Endodermal cell (in vitro differentiated cells): ENCODE measurements at regions not wholly inside any gene's neighbourhood (a gene's known extent, or its start where the extent isn't known, plus 50 kb on each side); places are given as distances from the start of the nearest gene placed in this dataset.

ENCODE experiments used
- DNase-seq: peaks from one replicate; pipeline ENCODE4 v3.0.0-alpha.2; 2017
- H3K27ac ChIP-seq: 2 replicates; pipeline ENCODE4 v1.5.1; 2013; ENCODE audit warnings: mild to moderate bottlenecking, low read depth, low read length, moderate library complexity
- H3K27me3 ChIP-seq: 2 replicates; pipeline ENCODE4 v1.6.1; 2013; ENCODE audit warnings: mild to moderate bottlenecking, low read length, moderate library complexity; ENCODE audit not compliant: insufficient read depth, control insufficient read depth, poor library complexity, severe bottlenecking
- H3K36me3 ChIP-seq: 2 replicates; pipeline ENCODE4 v1.7.0; 2013; ENCODE audit warnings: mild to moderate bottlenecking, low read length, moderate library complexity; ENCODE audit not compliant: control insufficient read depth, insufficient read depth
- H3K4me1 ChIP-seq: one replicate; pipeline ENCODE4 v1.7.0; 2013; ENCODE audit warnings: low read length; ENCODE audit not compliant: control insufficient read depth, insufficient read depth
- H3K4me3 ChIP-seq: 2 replicates; pipeline ENCODE4 v1.5.1; 2013; ENCODE audit warnings: mild to moderate bottlenecking, low read length, moderate library complexity
- H3K9ac ChIP-seq: 2 replicates; pipeline ENCODE4 v1.6.1; 2013; ENCODE audit warnings: mild to moderate bottlenecking, low read length, moderate library complexity; ENCODE audit not compliant: poor library complexity, severe bottlenecking; ENCODE audit errors: extremely low read depth
- H3K9me3 ChIP-seq: 2 replicates; pipeline ENCODE4 v1.6.1; 2013; ENCODE audit warnings: mild to moderate bottlenecking, low read length, moderate library complexity; ENCODE audit not compliant: control insufficient read depth
- H3K27ac Mint-ChIP-seq: 2 replicates; pipeline ENCODE4 v1.8.0; 2020; ENCODE audit warnings: mixed read lengths
- H3K27me3 Mint-ChIP-seq: 2 replicates; pipeline ENCODE4 v1.8.0; 2021; ENCODE audit warnings: mild to moderate bottlenecking, mixed read lengths; ENCODE audit not compliant: insufficient read depth
- H3K36me3 Mint-ChIP-seq: 2 replicates; pipeline ENCODE4 v1.8.0; 2020; ENCODE audit warnings: low read depth, mixed read lengths
- H3K4me1 Mint-ChIP-seq: 2 replicates; pipeline ENCODE4 v1.8.0; 2020; ENCODE audit warnings: mixed read lengths
- H3K4me3 Mint-ChIP-seq: 2 replicates; pipeline ENCODE4 v1.8.0; 2020; ENCODE audit warnings: mild to moderate bottlenecking, moderate library complexity, mixed read lengths
- H3K9me3 Mint-ChIP-seq: 2 replicates; pipeline ENCODE4 v1.8.0; 2020; ENCODE audit warnings: mild to moderate bottlenecking, mixed read lengths
- CTCF ChIP-seq: fragments of 200-600 bp; sonication (generic); conservative IDR thresholded peaks from 2 replicates; pipeline ENCODE4 v1.5.0; 2021; ENCODE audit warnings: antibody characterized with exemption, mild to moderate bottlenecking
- WGBS, 2 experiments: methylation state at CpG; one replicate each; pipeline versions ENCODE4 v1.1.5 to v1.1.7; 2013; ENCODE audit warnings: missing lambda C conversion rate in 2 of 2, mixed read lengths in 1 of 2; ENCODE audit not compliant: insufficient coverage in 1 of 2, insufficient read length in 1 of 2; 5-methylcytosine and 5-hydroxymethylcytosine counted together

- no peaks in the 10 kb centered on the region for H3K4me1 ChIP-seq
- no peak overlapping the region for H3K4me3 Mint-ChIP-seq
- H3K9me3 ChIP-seq, result no peaks in the 10 kb centered on the region
- H3K27ac ChIP-seq, result no peak overlapping the region
- no peaks in the 10 kb centered on the region for H3K9me3 Mint-ChIP-seq
- TF ChIP-seq CTCF, result no peak
- no peaks in the 10 kb centered on the region for H3K27me3 ChIP-seq
- H3K36me3 ChIP-seq, result no peaks in the 10 kb centered on the region
- H3K27ac Mint-ChIP-seq, result no peak overlapping the region
- no peak for DNase-seq
- H3K27me3 Mint-ChIP-seq, result no peaks in the 10 kb centered on the region
- no peak overlapping the region for H3K9ac ChIP-seq
- no peaks in the 10 kb centered on the region for H3K36me3 Mint-ChIP-seq
- no peak overlapping the region for H3K4me3 ChIP-seq
- H3K4me1 Mint-ChIP-seq, result no peaks in the 10 kb centered on the region
Measured at GRCh38 chr3:28703843-28704242, 355.2 kb upstream of the AZI2 start.

GRCh38 chr3:28711293-28711692, 362.7 kb upstream of the AZI2 start:
- Histone ChIP-seq H3K4me1 (no peaks in the 10 kb centered on the region), H3K36me3 (no peaks in the 10 kb centered on the region), H3K9ac (no peak overlapping the region), H3K4me3 (no peak overlapping the region), H3K9me3 (no peaks in the 10 kb centered on the region), H3K27me3 (no peaks in the 10 kb centered on the region), H3K27ac (no peak overlapping the region)
- H3K4me1 Mint-ChIP-seq, result peaks cover 5% of the 10 kb centered on the region
- 94 to 100% methylated on average over 2 of the region's 2 CpGs for WGBS, 2 experiments
- H3K9me3 Mint-ChIP-seq, result no peaks in the 10 kb centered on the region
- no peaks in the 10 kb centered on the region for H3K36me3 Mint-ChIP-seq
- no peak for TF ChIP-seq CTCF
- H3K27me3 Mint-ChIP-seq, result no peaks in the 10 kb centered on the region
- no peak for DNase-seq
- no peak overlapping the region for H3K27ac Mint-ChIP-seq
- no peak overlapping the region for H3K4me3 Mint-ChIP-seq

- peaks cover 14% of the 10 kb centered on the region for H3K4me1 Mint-ChIP-seq
- Histone ChIP-seq H3K4me3 (no peak overlapping the region), H3K27me3 (no peaks in the 10 kb centered on the region), H3K4me1 (no peaks in the 10 kb centered on the region), H3K27ac (no peak overlapping the region), H3K36me3 (no peaks in the 10 kb centered on the region), H3K9me3 (no peaks in the 10 kb centered on the region), H3K9ac (no peak overlapping the region)
- no peak overlapping the region for H3K27ac Mint-ChIP-seq
- H3K9me3 Mint-ChIP-seq, result no peaks in the 10 kb centered on the region
- 71 to 86% methylated on average over 4 of the region's 4 CpGs for WGBS, 2 experiments
- no peak for TF ChIP-seq CTCF
- no peaks in the 10 kb centered on the region for H3K36me3 Mint-ChIP-seq
- H3K4me3 Mint-ChIP-seq, result no peak overlapping the region
- no peaks in the 10 kb centered on the region for H3K27me3 Mint-ChIP-seq
- DNase-seq, result no peak
Measured at GRCh38 chr3:28716939-28717338, 368.3 kb upstream of the AZI2 start.
